Motor neuron (in vitro differentiated cells): ENCODE measurements at regions not wholly inside any gene's neighbourhood (a gene's known extent, or its start where the extent isn't known, plus 50 kb on each side); places are given as distances from the start of the nearest gene placed in this dataset.
"Not testable (repeated sequence)": the region's sequence is repeated elsewhere in the genome, so short reads cannot be mapped to it uniquely, and the experiment has no call there.

ENCODE experiments used
- ATAC-seq, 8 experiments: fragments of 200-7000 bp; cut with Tn5 transposase; replicated peaks in 6 of 8; 2 replicates each; pipeline ENCODE4 v1.8.0; 2021; ENCODE audit warnings: mild to moderate bottlenecking in 8 of 8, moderate library complexity in 8 of 8
- H3K27ac ChIP-seq, 2 donors: fragments of 250-450 bp; sonication (Bioruptor Pico); 2 replicates each; pipeline ENCODE4 v1.9.0; 2021; ENCODE audit warnings: antibody characterized with exemption in 2 of 2, mild to moderate bottlenecking in 2 of 2, moderate library complexity in 1 of 2
- H3K4me1 ChIP-seq, 2 donors: fragments of 250-450 bp; sonication (Bioruptor Pico); replicated peaks in 1 of 2; 2 replicates each; pipeline ENCODE4 v1.6.1; 2021; ENCODE audit warnings: antibody characterized with exemption in 2 of 2, mild to moderate bottlenecking in 2 of 2, moderate library complexity in 1 of 2
- H3K4me3 ChIP-seq, 5 donors: fragments of 250-450 bp; sonication (Bioruptor Pico); 2 replicates each; pipeline ENCODE4 v1.9.0; 2021; ENCODE audit warnings: antibody characterized with exemption in 5 of 5, mild to moderate bottlenecking in 5 of 5, moderate library complexity in 4 of 5
- WGBS, 10 experiments: fragments of 450-650 bp; shearing (Covaris generic); methylation state at CpG; one replicate each; pipeline ENCODE4 v1.0.0; 2022; 5-methylcytosine and 5-hydroxymethylcytosine counted together
- in situ Hi-C, 9 experiments: fragments of 400-800 bp; cut with MboI; loops; one replicate each; pipeline ENCODE4 v1.15.0; 2021; ENCODE audit warnings: low sequenced_read_pairs in 9 of 9, low pct_unique_long_range_greater_than_20kb in 2 of 9; ENCODE audit not compliant: unreplicated experiment in 9 of 9

- no peak overlapping the region for H3K27ac ChIP-seq
- no peak for ATAC-seq
- in situ Hi-C loops, result no loop called here
- 10 to 100% (median 64%) methylated on average over 1 to 2 of the region's 2 CpGs for WGBS, 10 experiments
- no peak overlapping the region for H3K4me3 ChIP-seq
- H3K4me1 ChIP-seq, result no peaks in the 10 kb centered on the region
These were observed 1242.6 kb downstream of the CNTNAP5 start for GRCh38 chr2:125267683-125268082.

- WGBS, 10 experiments, result 0 to 100% (median 83%) methylated on average over 1 of the region's 1 CpG; no CpG with 5 or more reads in 5 of the 10 experiments
- no peak overlapping the region for H3K4me3 ChIP-seq
- in situ Hi-C loops, result no loop called here
- ATAC-seq, result no peak
- H3K4me1 ChIP-seq, result no peaks in the 10 kb centered on the region
- no peak overlapping the region for H3K27ac ChIP-seq
These were observed 1247.6 kb downstream of the CNTNAP5 start for GRCh38 chr2:125272651-125273050.

GRCh38 chr2:125274718-125275117 lies 1249.6 kb downstream of the CNTNAP5 start:
- in situ Hi-C loops, result no loop called here
- H3K4me3 ChIP-seq, result no peak overlapping the region
- no peak overlapping the region for H3K27ac ChIP-seq
- ATAC-seq, result peak in 5 of 8 experiments; percentile 45 to 89 (median 74)
- H3K4me1 ChIP-seq, result no peaks in the 10 kb centered on the region
- WGBS, 10 experiments, result 0 to 87% (median 63%) methylated on average over 1 to 4 of the region's 4 CpGs; no CpG with 5 or more reads in 1 of the 10 experiments

GRCh38 chr2:125280265-125280664 lies 1255.2 kb downstream of the CNTNAP5 start:
- H3K4me3 ChIP-seq, result no peak overlapping the region
- WGBS, 10 experiments, result 0 to 87% (median 40%) methylated on average over 1 to 2 of the region's 2 CpGs; no CpG with 5 or more reads in 1 of the 10 experiments
- no peak for ATAC-seq
- peaks cover 0 to 4% of the 10 kb centered on the region in 2 donors for H3K4me1 ChIP-seq
- in situ Hi-C loops, result no loop called here
- no peak overlapping the region for H3K27ac ChIP-seq

GRCh38 chr2:125281242-125281641 lies 1256.2 kb downstream of the CNTNAP5 start:
- in situ Hi-C loops, result no loop called here
- ATAC-seq, result no peak

GRCh38 chr2:125296742-125297141 lies 1271.7 kb downstream of the CNTNAP5 start:
- 0 to 90% (median 76%) methylated on average over 1 to 4 of the region's 5 CpGs; no CpG with 5 or more reads in 4 of the 10 experiments for WGBS, 10 experiments
- peak in 1 of 8 experiments; percentile 27 for ATAC-seq
- Histone ChIP-seq H3K27ac (no peak overlapping the region), H3K4me3 (no peak overlapping the region), H3K4me1 (no peaks in the 10 kb centered on the region)
- in situ Hi-C loops, result no loop called here

More at GRCh38 chr2:125281242-125281641, 1256.2 kb downstream of the CNTNAP5 start:
- H3K4me3 ChIP-seq, result no peak overlapping the region
- no peak overlapping the region for H3K27ac ChIP-seq
- 0 to 100% (median 70%) methylated on average over 1 of the region's 1 CpG; no CpG with 5 or more reads in 2 of the 10 experiments for WGBS, 10 experiments
- peaks cover 0 to 10% of the 10 kb centered on the region in 2 donors for H3K4me1 ChIP-seq

GRCh38 chr2:125310657-125311364 lies 1285.7 kb downstream of the CNTNAP5 start:
- in situ Hi-C loops, result no loop called here
- WGBS, 10 experiments, result 32 to 91% (median 82%) methylated on average over 1 to 6 of the region's 6 CpGs
- H3K4me1 ChIP-seq, result no peaks in the 10 kb centered on the region

GRCh38 chr2:125312342-125312741 lies 1287.3 kb downstream of the CNTNAP5 start:
- Histone ChIP-seq H3K4me1 (no peaks in the 10 kb centered on the region), H3K27ac (no peak overlapping the region), H3K4me3 (no peak overlapping the region)
- in situ Hi-C loops, result no loop called here
- 50 to 100% (median 93%) methylated on average over 2 to 6 of the region's 17 CpGs; no CpG with 5 or more reads in 4 of the 10 experiments for WGBS, 10 experiments
- ATAC-seq, result no peak

More at GRCh38 chr2:125310657-125311364, 1285.7 kb downstream of the CNTNAP5 start:
- Histone ChIP-seq H3K27ac (no peak overlapping the region), H3K4me3 (no peak overlapping the region)
- ATAC-seq, result no peak

GRCh38 chr2:125313806-125314205 lies 1288.7 kb downstream of the CNTNAP5 start:
- in situ Hi-C loops, result no loop called here
- H3K27ac ChIP-seq, result no peak overlapping the region
- ATAC-seq, result peak in 1 of 8 experiments; percentile 20
- no peak overlapping the region for H3K4me3 ChIP-seq
- no peaks in the 10 kb centered on the region for H3K4me1 ChIP-seq
- 17 to 67% (median 43%) methylated on average over 1 of the region's 1 CpG; no CpG with 5 or more reads in 7 of the 10 experiments for WGBS, 10 experiments

- H3K27ac ChIP-seq, result no peak overlapping the region
- 40 to 100% (median 50%) methylated on average over 1 to 2 of the region's 2 CpGs; no CpG with 5 or more reads in 5 of the 10 experiments for WGBS, 10 experiments
- no peak for ATAC-seq
- H3K4me1 ChIP-seq, result no peaks in the 10 kb centered on the region
- H3K4me3 ChIP-seq, result no peak overlapping the region
- in situ Hi-C loops, result no loop called here
These were observed 1293.7 kb downstream of the CNTNAP5 start for GRCh38 chr2:125318740-125319139.

- in situ Hi-C loops, result no loop called here
- ATAC-seq, result no peak
These were observed 1299.2 kb downstream of the CNTNAP5 start for GRCh38 chr2:125324273-125324672.

GRCh38 chr2:125330133-125330532 lies 1305.0 kb downstream of the CNTNAP5 start:
- Histone ChIP-seq H3K4me3 (no peak overlapping the region), H3K4me1 (peaks cover 0 to 4% of the 10 kb centered on the region in 2 donors), H3K27ac (no peak overlapping the region)
- no peak for ATAC-seq
- in situ Hi-C loops, result no loop called here

More at GRCh38 chr2:125324273-125324672, 1299.2 kb downstream of the CNTNAP5 start:
- Histone ChIP-seq H3K4me1 (peaks cover 0 to 4% of the 10 kb centered on the region in 2 donors), H3K27ac (no peak overlapping the region), H3K4me3 (no peak overlapping the region)

GRCh38 chr2:125341353-125341752 lies 1314.6 kb upstream of the GYPC start:
- Histone ChIP-seq H3K4me1 (no peaks in the 10 kb centered on the region), H3K27ac (no peak overlapping the region), H3K4me3 (no peak overlapping the region)
- no peak for ATAC-seq
- WGBS, 10 experiments, result 28 to 100% (median 74%) methylated on average over 1 to 5 of the region's 5 CpGs
- in situ Hi-C loops, result no loop called here

GRCh38 chr2:125353542-125353941 lies 1302.4 kb upstream of the GYPC start:
- H3K4me1 ChIP-seq, in situ Hi-C loops, H3K27ac ChIP-seq, ATAC-seq, H3K4me3 ChIP-seq: not testable (repeated sequence)
- WGBS, 10 experiments, result 53 to 100% (median 82%) methylated on average over 1 to 12 of the region's 12 CpGs; no CpG with 5 or more reads in 1 of the 10 experiments
